IMR-90 (cell line): ENCODE measurements at regions not wholly inside any gene's neighbourhood (a gene's known extent, or its start where the extent isn't known, plus 50 kb on each side); places are given as distances from the start of the nearest gene placed in this dataset.

Experiments used
- ATAC-seq: fragments of 200-7000 bp; cut with Tn5 transposase; 2 replicates; pipeline ENCODE4 v1.9.1; 2020; ENCODE audit warnings: low read depth, mild to moderate bottlenecking, moderate library complexity
- BruUV-seq: library from RNA; stranded (reverse); fragments of 400-500 nt; replicated peaks from 2 replicates; lab custom pipeline; 2021; lab: Mats Ljungman, UMichigan
- CTCF ChIA-PET: fragments of 300-600 bp; formaldehyde crosslinking; extraction: SDS; loops from one replicate; lab custom pipeline; 2021; ENCODE audit warnings: antibody characterized with exemption; lab: Yijun Ruan, JAX
- POLR2A ChIA-PET: fragments of 300-600 bp; sonication (Branson Sonifier 250); formaldehyde crosslinking; loops from one replicate; lab custom pipeline; 2022; ENCODE audit warnings: antibody characterized with exemption; ENCODE audit not compliant: unreplicated experiment; lab: Charles Lee
- DNase-seq: peaks from one replicate; pipeline ENCODE4 v3.0.0; 2013
- H2AFZ ChIP-seq: replicated peaks from 2 replicates; pipeline ENCODE3; 2013; ENCODE audit warnings: low read length, mild to moderate bottlenecking; ENCODE audit not compliant: poor library complexity
- H2AK5ac ChIP-seq: 2 replicates; pipeline ENCODE4 v1.6.1; 2013; ENCODE audit warnings: low read depth, low read length, inconsistent platforms
- H2AK9ac ChIP-seq: replicated peaks from 2 replicates; pipeline ENCODE3; 2013; ENCODE audit warnings: mild to moderate bottlenecking, low read depth, low read length, moderate library complexity; ENCODE audit not compliant: poor library complexity
- H2BK120ac ChIP-seq: 2 replicates; pipeline ENCODE4 v1.6.1; 2013; ENCODE audit warnings: low read depth, low read length, inconsistent platforms
- H2BK15ac ChIP-seq: 3 replicates; pipeline ENCODE4 v1.6.1; 2013; ENCODE audit warnings: low read depth, low read length, inconsistent platforms
- H2BK20ac ChIP-seq: 2 replicates; pipeline ENCODE4 v1.6.1; 2013; ENCODE audit warnings: low read depth, mild to moderate bottlenecking, inconsistent platforms, low read length, moderate library complexity
- H2BK5ac ChIP-seq: 2 replicates; pipeline ENCODE4 v1.6.1; 2013; ENCODE audit warnings: mild to moderate bottlenecking, low read depth, low read length, inconsistent platforms; ENCODE audit not compliant: poor library complexity, severe bottlenecking
- H3K14ac ChIP-seq: replicated peaks from 2 replicates; pipeline ENCODE4 v1.6.1; 2013; ENCODE audit warnings: low read depth, low read length, inconsistent platforms
- H3K18ac ChIP-seq: 2 replicates; pipeline ENCODE4 v1.6.1; 2013; ENCODE audit warnings: low read depth, low read length, control low read depth
- H3K23ac ChIP-seq: 2 replicates; pipeline ENCODE4 v1.6.1; 2013; ENCODE audit warnings: low read depth, low read length, inconsistent platforms
- H3K27ac ChIP-seq: 2 replicates; pipeline ENCODE4 v1.5.1; 2013; ENCODE audit warnings: mild to moderate bottlenecking, control low read depth, low read length; ENCODE audit not compliant: insufficient read depth
- H3K27me3 ChIP-seq: 2 replicates; pipeline ENCODE4 v1.6.1; 2013; ENCODE audit warnings: low read length; ENCODE audit not compliant: control insufficient read depth, insufficient read depth
- H3K36me3 ChIP-seq: 2 replicates; pipeline ENCODE4 v1.6.1; 2013; ENCODE audit warnings: low read length, mixed read lengths; ENCODE audit not compliant: control insufficient read depth, insufficient read depth
- H3K4ac ChIP-seq: 2 replicates; pipeline ENCODE4 v1.6.1; 2013; ENCODE audit warnings: low read depth, low read length, inconsistent platforms
- H3K4me1 ChIP-seq: 2 replicates; pipeline ENCODE4 v1.6.1; 2013; ENCODE audit warnings: low read length, mixed read lengths; ENCODE audit not compliant: control insufficient read depth, insufficient read depth
- H3K4me2 ChIP-seq: 2 replicates; pipeline ENCODE4 v1.6.1; 2013; ENCODE audit warnings: low read depth, mild to moderate bottlenecking, control low read depth, low read length, moderate library complexity
- H3K4me3 ChIP-seq: 2 replicates; pipeline ENCODE4 v1.5.1; 2013; ENCODE audit warnings: low read depth, mild to moderate bottlenecking, control low read depth, low read length, moderate library complexity; ENCODE audit not compliant: insufficient read depth
- H3K56ac ChIP-seq: 2 replicates; pipeline ENCODE4 v1.6.1; 2013; ENCODE audit warnings: low read length, inconsistent platforms; ENCODE audit not compliant: insufficient read depth; ENCODE audit errors: extremely low read depth
- H3K79me1 ChIP-seq, 2 experiments: 2 replicates each; pipeline ENCODE4 v1.6.1; 2013; ENCODE audit warnings: low read length in 2 of 2, inconsistent platforms in 1 of 2, low read depth in 1 of 2
- H3K9ac ChIP-seq: 2 replicates; pipeline ENCODE4 v1.6.1; 2013; ENCODE audit warnings: low read depth, low read length, control low read depth
- H3K9me1 ChIP-seq: 2 replicates; pipeline ENCODE4 v1.6.1; 2013; ENCODE audit warnings: low read length, inconsistent platforms; ENCODE audit not compliant: insufficient read depth
- H3K9me3 ChIP-seq: 2 replicates; pipeline ENCODE4 v1.6.1; 2013; ENCODE audit warnings: low read length; ENCODE audit not compliant: control insufficient read depth, insufficient read depth
- H4K20me1 ChIP-seq: 2 replicates; pipeline ENCODE4 v1.6.1; 2013; ENCODE audit warnings: low read length, inconsistent platforms; ENCODE audit not compliant: insufficient read depth
- H4K5ac ChIP-seq: 2 replicates; pipeline ENCODE4 v1.6.1; 2013; ENCODE audit warnings: mild to moderate bottlenecking, low read depth, low read length, control low read depth
- H4K8ac ChIP-seq, 2 experiments: 2 replicates each; pipeline ENCODE4 v1.6.1; 2013; ENCODE audit warnings: low read depth in 2 of 2, low read length in 2 of 2, control low read depth in 1 of 2, inconsistent platforms in 1 of 2
- H4K91ac ChIP-seq: 2 replicates; pipeline ENCODE4 v1.6.1; 2013; ENCODE audit warnings: low read depth, low read length, inconsistent platforms; ENCODE audit not compliant: insufficient read depth
- BHLHE40 ChIP-seq: fragments of 150-350 bp; IDR thresholded peaks from 2 replicates; pipeline ENCODE4 v1.6.1; 2016; ENCODE audit warnings: mild to moderate bottlenecking, low read depth, low read length
- CEBPB ChIP-seq: IDR thresholded peaks from 2 replicates; pipeline ENCODE4 v1.6.1; 2012; ENCODE audit warnings: low read depth, low read length, improper control_type of control experiment
- CHD1 ChIP-seq: IDR thresholded peaks from 2 replicates; pipeline ENCODE4 v1.6.1; 2012; ENCODE audit warnings: low read depth, low read length, improper control_type of control experiment
- CTCF ChIP-seq: conservative IDR thresholded peaks from 2 replicates; pipeline ENCODE4 v1.5.1; 2012; ENCODE audit warnings: mild to moderate bottlenecking, low read depth, low read length, improper control_type of control experiment
- ELK1 ChIP-seq: fragments of 150-350 bp; IDR thresholded peaks from 2 replicates; pipeline ENCODE4 v1.6.1; 2016; ENCODE audit warnings: low read depth, mild to moderate bottlenecking, low read length, moderate library complexity, borderline replicate concordance
- FOS ChIP-seq: fragments of 150-350 bp; IDR thresholded peaks from 2 replicates; pipeline ENCODE4 v1.6.1; 2016; ENCODE audit warnings: low read depth, low read length
- MAFK ChIP-seq: IDR thresholded peaks from 2 replicates; pipeline ENCODE4 v1.6.1; 2012; ENCODE audit warnings: low read depth, low read length, improper control_type of control experiment
- MAZ ChIP-seq: IDR thresholded peaks from 2 replicates; pipeline ENCODE4 v1.6.1; 2012; ENCODE audit warnings: low read depth, mild to moderate bottlenecking, low read length, improper control_type of control experiment, moderate library complexity, borderline replicate concordance
- MXI1 ChIP-seq: IDR thresholded peaks from 2 replicates; pipeline ENCODE4 v1.6.1; 2012; ENCODE audit warnings: low read depth, mild to moderate bottlenecking, low read length, moderate library complexity, borderline replicate concordance
- NFE2L2 ChIP-seq: fragments of 150-350 bp; IDR thresholded peaks from 2 replicates; pipeline ENCODE4 v1.6.1; 2016; ENCODE audit warnings: low read depth, mild to moderate bottlenecking, low read length
- POLR2A ChIP-seq: IDR thresholded peaks from 2 replicates; pipeline ENCODE4 v1.6.1; 2012; ENCODE audit warnings: mild to moderate bottlenecking, low read depth, low read length
- RAD21 ChIP-seq: IDR thresholded peaks from 2 replicates; pipeline ENCODE4 v1.6.1; 2012; ENCODE audit warnings: low read length, improper control_type of control experiment
- RFX5 ChIP-seq: IDR thresholded peaks from 2 replicates; pipeline ENCODE4 v1.8.0; 2012; ENCODE audit warnings: low read depth, mild to moderate bottlenecking, low read length, moderate library complexity
- SMC3 ChIP-seq: fragments of 150-350 bp; IDR thresholded peaks from 2 replicates; pipeline ENCODE4 v1.6.1; 2016; ENCODE audit warnings: low read depth, mild to moderate bottlenecking, antibody characterized with exemption, low read length, moderate library complexity
- USF2 ChIP-seq: fragments of 150-350 bp; IDR thresholded peaks from 2 replicates; pipeline ENCODE4 v1.6.1; 2017; ENCODE audit warnings: mild to moderate bottlenecking, antibody characterized with exemption, low read length, low read depth
- WGBS, 2 experiments: methylation state at CpG; one replicate each; pipeline versions ENCODE4 v1.1.5 to v1.1.7; 2013; ENCODE audit warnings: missing lambda C conversion rate in 2 of 2; ENCODE audit not compliant: insufficient read length in 1 of 2; ENCODE audit errors: extremely low coverage in 2 of 2; 5-methylcytosine and 5-hydroxymethylcytosine counted together
- dilution Hi-C: fragments of 300-500 bp; cut with HindIII; formaldehyde crosslinking; loops from one replicate; pipeline ENCODE4 v1.14.3; 2018; ENCODE audit warnings: low sequenced_read_pairs; ENCODE audit not compliant: unreplicated experiment
- in situ Hi-C: fragments of 300-500 bp; cut with MboI; formaldehyde crosslinking; loops from 3 replicates; pipeline ENCODE4 v1.14.3; 2019; ENCODE audit warnings: low sequenced_read_pairs, inconsistent platforms, mixed read lengths
- intact Hi-C: fragments of 100-400 bp; cut with micrococcal nuclease; formaldehyde crosslinking; loops from 2 replicates; pipeline ENCODE4 v1.10.0; 2022

GRCh38 chr17:64750891-64751677, 89.0 kb upstream of the SMURF2 start:
- BruUV-seq: TSS peak; percentile 81
- no peaks in the 10 kb centered on the region for H3K27me3 ChIP-seq
- POLR2A ChIA-PET: interaction anchor here (0.7 kb wide), 1 partner anchor 102 kb away, joined by 4 read pairs; no protein-coding TSS in a partner anchor
- TF ChIP-seq ELK1 (no peak), POLR2A (no peak), RAD21 (no peak), CHD1 (no peak), MXI1 (no peak), CEBPB (no peak), MAZ (no peak), BHLHE40 (no peak), FOS (no peak), NFE2L2 (no peak), RFX5 (no peak), USF2 (no peak), MAFK (no peak), SMC3 (no peak), CTCF (no peak)

More at GRCh38 chr17:64750891-64751677, 89.0 kb upstream of the SMURF2 start:
- H3K9me1 ChIP-seq: peaks cover 15% of the 10 kb centered on the region
- intact Hi-C loops (no loop called here), in situ Hi-C loops (no loop called here), dilution Hi-C loops (no loop called here)
- no peaks in the 10 kb centered on the region for H4K20me1 ChIP-seq
- ATAC-seq (no peak), DNase-seq (no peak)
- no peak overlapping the region for H3K18ac ChIP-seq
- no peak overlapping the region for H3K14ac ChIP-seq
- no peak overlapping the region for H2BK15ac ChIP-seq
- H2AK5ac ChIP-seq: peak overlapping the region; percentile 59; the same call in 1 of the 2 replicates
- no peak overlapping the region for H4K8ac ChIP-seq
- H4K91ac ChIP-seq: no peak overlapping the region
- H2AFZ ChIP-seq: no peak overlapping the region
- H3K36me3 ChIP-seq: peaks cover 24% of the 10 kb centered on the region
- CTCF ChIA-PET: no interaction called here
- H2BK5ac ChIP-seq: no peak overlapping the region
- WGBS, 2 experiments: 100% methylated on average over 2 of the region's 14 CpGs; no CpG with 5 or more reads in 1 of the 2 experiments
- no peak overlapping the region for H3K4me2 ChIP-seq
- H3K56ac ChIP-seq: no peak overlapping the region
- no peak overlapping the region for H3K4ac ChIP-seq
- H2BK120ac ChIP-seq: no peak overlapping the region
- no peak overlapping the region for H2BK20ac ChIP-seq
- H3K9ac ChIP-seq: no peak overlapping the region
- H3K4me3 ChIP-seq: no peak overlapping the region
- peaks cover 3% of the 10 kb centered on the region; the same call in 1 of the 2 replicates for H3K4me1 ChIP-seq
- no peaks in the 10 kb centered on the region for H3K9me3 ChIP-seq
- peaks cover 0 to 19% of the 10 kb centered on the region in 2 experiments; a peak in 2 of 4 replicates for H3K79me1 ChIP-seq
- no peak overlapping the region for H3K23ac ChIP-seq
- no peak overlapping the region for H3K27ac ChIP-seq
- no peak overlapping the region for H2AK9ac ChIP-seq
- no peak overlapping the region for H4K5ac ChIP-seq
